ENCODE measurements at regions not wholly inside any gene's neighbourhood (a gene's known extent, or its start where the extent isn't known, plus 50 kb on each side); places are given as distances from the start of the nearest gene placed in this dataset.

DNA sequence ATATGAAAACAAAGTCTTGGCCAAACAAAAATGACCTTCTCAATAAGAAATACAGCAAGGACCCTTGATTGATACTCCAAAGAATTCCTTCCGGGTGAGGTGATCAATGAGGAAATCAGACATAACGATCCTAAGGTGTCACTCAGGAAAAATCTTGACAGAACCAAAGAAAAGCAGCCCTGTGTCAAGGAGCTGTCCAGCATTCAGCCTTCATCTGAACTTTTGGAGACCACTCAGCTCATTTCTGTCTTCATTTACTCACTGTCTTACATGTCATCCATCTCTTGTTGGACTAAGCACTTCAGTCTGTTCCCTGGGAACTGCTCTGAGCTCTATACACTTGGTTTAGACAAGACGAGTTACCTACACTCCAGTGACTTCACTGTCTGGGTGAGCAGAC is 179.9 kb downstream of the GRIN2B start:
- TF ChIP-seq CTCF (IDR thresholded peaks at IDR 0.05): no peak
- TF ChIP-seq EP300 (IDR thresholded peaks at IDR 0.05): no peak
